GM12873 (cell line): ENCODE measurements at regions not wholly inside any gene's neighbourhood (a gene's known extent, or its start where the extent isn't known, plus 50 kb on each side); places are given as distances from the start of the nearest gene placed in this dataset.

Source experiments
- CTCF ChIP-seq: IDR thresholded peaks from 2 replicates; pipeline ENCODE4 v1.5.1; 2012; ENCODE audit warnings: low read depth, mild to moderate bottlenecking, moderate library complexity, low read length, control low read depth; ENCODE audit not compliant: insufficient read depth; ENCODE audit errors: missing control alignments

- no peak for TF ChIP-seq CTCF
Observed at GRCh38 chr3:83461411-83461810, 1497.4 kb upstream of the CADM2 start.

GRCh38 chr3:83477563-83477962 lies 1481.2 kb upstream of the CADM2 start:
- no peak for TF ChIP-seq CTCF

GRCh38 chr3:83482402-83483070 lies 1476.3 kb upstream of the CADM2 start:
- no peak for TF ChIP-seq CTCF

DNA sequence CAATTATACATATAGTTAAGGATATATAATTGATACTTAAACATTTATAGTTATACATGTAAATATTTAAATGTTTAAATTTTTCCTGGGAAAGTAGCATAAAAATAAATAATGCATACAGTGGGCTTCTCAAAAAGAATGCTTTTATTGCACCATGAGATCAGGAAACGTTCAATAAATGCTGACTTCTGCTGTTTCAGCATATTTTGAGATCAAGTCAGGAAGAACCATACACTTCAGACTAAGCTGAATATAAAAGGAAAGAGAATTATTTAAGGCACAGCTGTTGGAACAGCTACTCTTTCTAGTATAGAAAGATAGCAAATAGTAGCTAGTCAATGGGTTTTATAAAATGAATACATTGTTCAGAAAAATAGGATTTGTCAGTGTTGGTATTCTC lies 1462.3 kb upstream of the CADM2 start:
- no peak for TF ChIP-seq CTCF

DNA sequence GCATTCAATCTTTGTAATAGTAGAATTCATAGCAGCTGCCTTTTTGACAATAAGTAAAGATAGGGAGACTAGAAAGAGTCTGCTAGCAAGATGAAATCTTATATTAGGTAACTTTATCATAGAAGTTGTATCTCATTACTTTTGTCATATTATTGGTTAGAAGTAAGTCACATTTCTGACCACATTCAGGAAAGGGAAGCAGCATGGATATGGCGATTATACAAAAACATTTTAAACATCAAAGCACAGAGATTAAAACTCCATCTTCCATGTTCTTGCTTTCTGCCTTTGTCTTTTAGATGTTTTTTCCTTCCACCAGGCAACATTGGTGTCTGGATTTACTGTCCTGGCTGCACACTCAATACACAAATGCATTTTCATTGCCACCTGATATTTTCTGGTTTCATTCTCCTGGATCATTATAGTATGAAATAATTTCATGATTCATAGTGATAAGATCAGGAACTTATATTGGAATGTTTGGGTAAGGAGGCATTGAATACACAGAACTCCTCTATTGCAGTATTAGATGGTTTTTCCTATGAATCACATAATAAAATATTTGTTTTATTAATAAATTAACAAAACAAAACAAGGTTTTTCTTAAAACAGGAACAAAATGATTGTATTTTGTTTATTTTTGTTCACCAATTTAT lies 1460.3 kb upstream of the CADM2 start:
- TF ChIP-seq CTCF: no peak

DNA sequence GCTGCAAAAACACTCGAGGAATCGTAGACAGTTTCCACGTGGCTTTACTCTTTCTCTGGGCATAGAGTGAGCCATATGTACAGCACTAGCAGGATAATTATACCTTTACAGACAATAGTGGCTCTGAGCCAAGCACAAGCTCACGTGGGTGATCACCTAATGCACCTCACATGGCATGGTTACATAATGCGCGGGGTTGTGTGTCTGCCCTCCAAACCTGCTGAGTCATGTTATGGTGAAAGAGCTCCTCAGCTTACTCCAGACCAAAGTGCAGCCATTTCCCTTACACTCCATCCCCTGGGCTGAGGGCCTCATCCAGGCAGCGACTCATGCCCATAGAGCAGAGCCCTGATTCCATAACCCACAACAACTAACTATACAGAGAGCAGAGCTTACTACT lies 1458.4 kb upstream of the CADM2 start:
- TF ChIP-seq CTCF: no peak

DNA sequence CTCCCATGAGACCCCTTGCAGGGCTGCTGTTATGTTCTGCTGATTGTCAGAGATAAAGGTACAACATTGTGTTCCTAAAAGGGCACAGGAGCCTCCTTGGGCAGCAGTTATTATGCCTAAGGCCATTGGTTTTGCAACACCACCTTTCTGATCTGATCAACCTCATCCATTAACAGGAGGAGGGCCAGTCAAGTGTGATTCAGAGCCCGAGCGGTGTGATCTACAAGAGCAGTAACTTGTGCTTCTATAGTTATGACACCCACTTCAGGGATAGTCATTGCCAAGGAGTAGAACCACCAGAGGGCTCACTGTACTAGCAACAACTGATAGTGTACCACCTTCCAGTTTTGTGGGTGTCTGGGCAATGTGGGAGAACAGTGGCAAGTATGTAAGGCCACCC lies 1457.9 kb upstream of the CADM2 start:
- TF ChIP-seq CTCF: no peak
